ENCODE measurements at regions not wholly inside any gene's neighbourhood (a gene's known extent, or its start where the extent isn't known, plus 50 kb on each side); places are given as distances from the start of the nearest gene placed in this dataset.

GRCh38 chr3:23002836-23003732 lies 200.0 kb upstream of the UBE2E2 start:
- no peak overlapping the region for H3K4me3 ChIP-seq (ENCODE audit: low read depth, low read length)
- ChIA-PET CTCF (interaction anchor here (1.1 to 1.2 kb wide), 2 partner anchors 14 to 15 kb away, joined by 3 read pairs; no protein-coding TSS in a partner anchor), POLR2A (no interaction called here)
- TF ChIP-seq CTCF (IDR thresholded peaks at IDR 0.05; ENCODE audit: insufficient read depth, low read depth, low read length): no peak
- no peak for DNase-seq (ENCODE audit: low read depth)
- H3K36me3 ChIP-seq (ENCODE audit: control insufficient read depth, insufficient read depth, low read length): no peaks in the 10 kb centered on the region
- H3K27me3 ChIP-seq (ENCODE audit: control insufficient read depth, insufficient read depth, low read length): no peaks in the 10 kb centered on the region

- Histone ChIP-seq H3K27me3 (ENCODE audit: control insufficient read depth, insufficient read depth, low read length) (no peaks in the 10 kb centered on the region), H3K36me3 (ENCODE audit: control insufficient read depth, insufficient read depth, low read length) (no peaks in the 10 kb centered on the region), H3K4me3 (ENCODE audit: low read depth, low read length) (no peak overlapping the region)
- no peak for DNase-seq (ENCODE audit: low read depth)
- CTCF ChIA-PET: no interaction called here
- POLR2A ChIA-PET: no interaction called here
- TF ChIP-seq CTCF (IDR thresholded peaks at IDR 0.05; ENCODE audit: insufficient read depth, low read depth, low read length): no peak
These were observed 199.4 kb upstream of the UBE2E2 start for GRCh38 chr3:23003733-23004046.

GRCh38 chr3:23004971-23005370 lies 198.2 kb upstream of the UBE2E2 start:
- Histone ChIP-seq H3K27me3 (ENCODE audit: control insufficient read depth, insufficient read depth, low read length) (no peaks in the 10 kb centered on the region), H3K4me3 (ENCODE audit: low read depth, low read length) (no peak overlapping the region), H3K36me3 (ENCODE audit: control insufficient read depth, insufficient read depth, low read length) (no peaks in the 10 kb centered on the region)
- CTCF ChIA-PET: no interaction called here
- POLR2A ChIA-PET: no interaction called here
- TF ChIP-seq CTCF (IDR thresholded peaks at IDR 0.05; ENCODE audit: insufficient read depth, low read depth, low read length): no peak
- no peak for DNase-seq (ENCODE audit: low read depth)

- ChIA-PET CTCF (no interaction called here), POLR2A (no interaction called here)
- Histone ChIP-seq H3K27me3 (ENCODE audit: control insufficient read depth, insufficient read depth, low read length) (no peaks in the 10 kb centered on the region), H3K36me3 (ENCODE audit: control insufficient read depth, insufficient read depth, low read length) (no peaks in the 10 kb centered on the region), H3K4me3 (ENCODE audit: low read depth, low read length) (no peak overlapping the region)
- DNase-seq (ENCODE audit: low read depth): no peak
- TF ChIP-seq CTCF (IDR thresholded peaks at IDR 0.05; ENCODE audit: insufficient read depth, low read depth, low read length): no peak
These were observed 185.3 kb upstream of the UBE2E2 start for GRCh38 chr3:23017801-23018200.

GRCh38 chr3:23019596-23020300 lies 183.4 kb upstream of the UBE2E2 start:
- DNase-seq (ENCODE audit: low read depth): no peak
- ChIA-PET CTCF (interaction anchor here (1.1 kb wide), 1 partner anchor 74 kb away, joined by 3 read pairs; no protein-coding TSS in a partner anchor), POLR2A (no interaction called here)
- Histone ChIP-seq H3K4me3 (ENCODE audit: low read depth, low read length) (no peak overlapping the region), H3K36me3 (ENCODE audit: control insufficient read depth, insufficient read depth, low read length) (no peaks in the 10 kb centered on the region), H3K27me3 (ENCODE audit: control insufficient read depth, insufficient read depth, low read length) (no peaks in the 10 kb centered on the region)
- no peak for TF ChIP-seq CTCF (IDR thresholded peaks at IDR 0.05; ENCODE audit: insufficient read depth, low read depth, low read length)

All from BJ (cell line).